HG02973 (cell line): ENCODE measurements at regions not wholly inside any gene's neighbourhood (a gene's known extent, or its start where the extent isn't known, plus 50 kb on each side); places are given as distances from the start of the nearest gene placed in this dataset.

Experiments used
- ATAC-seq: cut with Tn5 transposase; IDR thresholded peaks from one replicate; pipeline ENCODE4 v1.9.1; 2021; ENCODE audit warnings: moderate library complexity; ENCODE audit not compliant: unreplicated experiment

DNA sequence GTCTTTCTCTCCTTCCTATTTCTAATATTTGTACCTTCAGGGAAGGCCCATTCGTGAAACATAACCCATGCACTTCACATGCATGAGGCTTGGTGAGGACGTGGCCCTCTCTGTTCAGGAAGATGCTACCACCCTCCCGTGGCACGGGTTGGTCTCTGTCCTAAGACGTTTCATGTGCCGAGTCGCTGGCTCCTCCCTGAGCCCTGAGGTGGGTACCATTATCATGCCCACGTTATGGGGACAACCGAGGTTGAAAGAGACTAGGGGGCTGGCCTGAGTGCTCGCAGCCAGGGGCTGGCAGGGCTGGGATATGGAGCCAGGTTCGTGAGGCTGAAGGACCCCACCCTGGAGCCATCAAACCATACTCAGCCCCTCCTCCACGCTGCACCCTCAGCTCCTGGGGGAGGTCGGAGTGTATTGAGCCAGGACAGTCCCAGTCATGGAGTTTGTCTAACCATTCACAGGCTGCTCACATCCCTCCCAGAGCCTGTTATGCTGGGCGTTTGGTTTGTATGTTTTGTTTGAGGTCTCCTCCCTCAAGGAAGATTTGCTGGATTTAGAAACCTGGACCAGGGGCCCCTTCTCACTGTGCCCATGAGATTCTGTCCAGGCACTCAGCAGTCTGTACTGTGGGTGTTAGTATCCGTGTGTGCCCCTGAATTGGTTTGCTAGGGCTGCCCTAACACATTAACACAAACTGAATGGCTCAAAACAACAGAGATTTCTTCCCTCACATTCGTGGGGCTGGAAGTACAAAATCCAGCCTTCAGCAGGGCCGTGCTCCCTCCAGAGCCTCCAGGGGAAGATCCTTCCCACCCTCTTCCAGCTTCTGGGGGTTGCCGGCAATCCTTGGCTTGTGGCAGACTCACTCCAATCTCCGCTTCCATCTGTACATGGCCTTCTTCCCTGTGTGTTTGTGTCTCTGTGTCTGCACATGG, 88.3 kb downstream of the ANKRD60 start:
- ATAC-seq, result no peak

DNA sequence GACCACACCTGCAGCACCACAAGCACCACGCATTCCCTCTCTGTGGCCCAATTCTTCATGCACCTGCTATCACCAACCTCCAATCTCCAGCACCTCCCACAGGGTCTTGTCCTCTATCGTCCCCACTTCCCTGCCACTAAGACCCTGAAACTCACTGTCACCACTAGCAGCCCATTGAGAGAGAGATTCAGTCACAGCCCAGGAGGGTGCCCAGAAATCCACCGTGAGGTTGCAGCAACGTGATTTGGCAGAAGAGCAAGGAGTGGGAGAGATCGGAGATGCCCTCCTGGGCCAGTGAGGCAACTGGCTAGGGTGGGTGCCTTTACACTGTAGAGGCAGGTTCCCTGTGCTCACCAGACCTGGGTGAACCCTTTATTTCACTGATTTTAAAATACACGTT, 90.1 kb downstream of the ANKRD60 start:
- ATAC-seq, result no peak

DNA sequence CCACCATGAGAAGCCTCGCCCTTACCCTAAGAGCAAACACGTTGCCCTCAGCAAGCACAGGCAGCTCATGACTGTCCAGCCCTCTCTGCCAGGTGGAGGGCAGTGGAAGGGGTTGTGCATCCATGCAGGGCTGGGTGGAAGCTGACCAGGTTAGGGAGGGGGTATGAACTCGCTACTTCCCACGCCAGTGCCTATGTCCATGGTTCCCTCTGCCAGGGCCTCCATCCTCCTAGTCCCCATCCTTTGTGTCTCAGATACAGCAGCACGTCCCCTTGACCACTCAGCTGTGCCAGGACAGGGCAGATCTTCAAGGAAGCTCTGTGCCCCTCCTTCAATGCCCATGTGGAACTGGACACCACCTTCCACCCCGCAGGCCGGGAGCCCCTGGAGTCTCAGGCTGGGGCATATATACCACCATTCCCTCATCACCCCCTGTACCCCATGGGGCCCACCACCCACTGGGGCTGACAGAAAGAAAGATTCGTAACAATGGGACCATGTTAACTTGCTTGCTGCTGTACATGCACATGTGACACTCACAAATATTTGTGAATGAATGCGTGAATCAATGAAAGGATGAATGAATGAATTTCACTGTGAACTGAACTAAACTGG, 90.7 kb downstream of the ANKRD60 start:
- ATAC-seq, result no peak

DNA sequence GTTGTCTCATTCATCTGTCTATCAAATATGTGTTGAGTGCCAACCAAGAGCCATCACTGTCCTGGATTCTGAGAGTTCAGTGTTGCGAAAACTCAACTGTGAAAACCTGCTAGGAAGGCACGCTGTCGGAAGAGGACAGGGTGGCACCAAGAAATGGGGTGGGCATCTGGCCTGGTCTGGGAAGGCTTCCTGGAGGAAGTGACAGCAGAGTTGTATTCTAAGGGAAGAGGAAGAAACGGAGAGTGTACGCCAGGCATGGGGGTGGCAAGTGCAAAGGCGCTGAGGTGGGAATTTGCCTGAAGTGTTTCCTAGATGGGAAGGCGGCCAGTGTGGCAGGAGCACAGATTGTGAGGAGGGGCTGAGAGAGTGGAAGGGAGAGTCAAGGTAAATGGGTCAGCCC, 91.2 kb downstream of the ANKRD60 start:
- no peak for ATAC-seq

DNA sequence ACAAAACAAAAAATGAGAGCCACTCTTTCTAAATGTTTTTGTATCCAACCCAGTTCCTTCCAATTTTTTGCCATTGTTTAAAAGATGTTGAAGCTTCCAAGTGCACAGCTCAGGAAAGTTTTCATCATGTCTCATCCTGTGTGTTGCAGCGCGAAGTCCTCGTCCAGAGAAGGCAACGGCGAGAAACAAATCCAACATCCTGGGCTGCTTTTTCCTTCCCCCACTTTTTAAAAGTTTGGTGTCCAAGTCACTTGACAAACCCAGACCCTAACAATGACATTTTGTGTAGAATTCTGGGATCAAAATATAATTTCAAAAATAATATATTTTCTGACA, 92.3 kb downstream of the ANKRD60 start:
- ATAC-seq, result no peak

DNA sequence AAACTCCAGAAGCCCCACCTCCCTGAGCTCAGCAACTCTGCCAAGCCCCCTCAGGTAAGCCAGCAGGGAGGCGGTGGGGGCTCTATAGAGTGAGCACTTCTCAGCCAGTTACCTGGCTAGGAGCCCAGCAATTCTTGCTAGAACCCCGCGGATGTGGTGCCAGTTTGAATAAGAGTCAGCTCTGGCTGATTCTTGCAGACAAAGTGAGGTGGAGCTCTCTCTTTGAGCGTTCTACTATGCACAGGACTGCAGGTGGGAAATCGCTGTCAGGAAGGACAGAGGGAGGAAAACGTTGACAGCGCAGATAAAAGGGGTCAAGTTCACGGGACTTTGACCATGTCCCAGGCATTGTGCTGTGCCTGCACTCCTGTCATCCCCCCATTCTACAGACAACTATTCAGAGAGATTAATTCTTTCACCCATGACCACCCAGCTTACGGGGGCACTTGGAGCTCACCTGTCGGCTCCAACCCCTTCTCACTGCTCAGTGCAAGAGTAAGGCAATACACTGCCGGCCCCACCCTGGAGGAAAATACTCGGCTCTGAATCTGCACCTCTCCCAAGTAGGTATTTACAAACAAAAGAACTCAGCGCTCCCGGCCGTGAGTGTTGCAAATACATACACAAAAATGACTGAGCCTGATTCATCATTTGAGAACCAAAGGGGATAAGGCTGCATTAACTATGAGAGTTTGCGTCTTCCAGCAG, 92.9 kb downstream of the ANKRD60 start:
- no peak for ATAC-seq

DNA sequence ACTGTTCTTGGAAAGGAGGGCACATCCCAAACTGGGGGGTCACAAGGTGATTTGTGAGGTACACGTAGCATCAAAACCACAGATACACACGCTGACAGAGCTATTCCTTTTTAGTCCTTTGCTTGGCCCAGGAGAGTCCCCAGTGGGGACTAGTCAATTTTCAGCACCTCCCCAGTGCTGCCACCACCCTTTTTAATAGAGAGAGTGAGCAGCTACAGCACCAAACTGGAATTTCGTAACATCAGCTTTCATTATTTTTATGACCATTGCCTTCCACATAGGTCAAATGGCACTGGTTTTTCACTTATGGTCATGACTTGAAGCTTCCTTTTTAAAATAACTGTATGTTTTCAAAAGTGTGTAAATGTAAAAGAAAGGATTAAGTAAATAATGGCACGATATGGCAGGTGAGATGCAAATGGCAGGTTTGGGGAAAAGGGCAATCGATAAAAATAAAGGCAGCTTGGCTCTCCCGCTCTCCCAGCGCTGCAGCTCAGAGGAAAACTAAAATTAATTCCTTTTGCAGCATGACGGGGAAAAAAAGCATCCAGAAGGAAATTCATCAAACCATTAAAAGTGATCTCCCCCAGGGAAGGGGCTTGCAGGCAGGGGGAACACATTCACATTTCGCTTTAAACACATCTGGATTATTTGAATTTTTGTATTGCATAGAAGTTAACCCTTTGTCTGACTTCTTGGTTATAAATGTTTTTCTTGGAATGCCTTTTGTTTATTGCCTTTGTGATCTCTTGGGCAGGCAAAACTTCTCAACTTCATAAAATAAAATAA, 95.2 kb downstream of the ANKRD60 start:
- no peak for ATAC-seq

DNA sequence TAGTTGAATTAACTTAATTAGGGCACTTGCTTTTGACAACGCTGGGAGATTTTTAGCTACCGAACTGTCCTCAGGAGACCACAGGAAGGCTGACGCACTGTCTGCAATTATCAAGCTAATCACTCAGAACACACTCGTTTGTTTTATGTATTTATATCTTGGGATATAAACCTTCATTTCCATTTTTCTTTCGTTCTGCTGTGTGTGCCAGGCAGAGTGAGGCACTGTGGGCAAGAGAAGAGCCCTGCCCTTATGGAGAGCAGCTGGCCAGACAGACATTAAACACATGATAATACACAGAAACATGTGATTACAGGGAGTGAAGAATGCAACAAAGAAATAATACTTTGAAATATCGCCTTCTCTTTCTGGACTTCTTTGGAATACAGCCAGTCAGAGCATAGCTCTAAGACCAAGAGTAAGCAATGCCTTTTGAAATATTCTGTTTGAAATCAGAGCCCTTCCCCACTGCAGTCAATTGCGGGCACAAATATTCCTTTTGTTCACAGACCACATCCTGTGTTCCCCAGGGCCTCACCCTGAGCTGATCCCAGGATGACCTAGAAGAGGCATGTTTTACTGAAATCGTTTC, 96.8 kb downstream of the ANKRD60 start:
- no peak for ATAC-seq

DNA sequence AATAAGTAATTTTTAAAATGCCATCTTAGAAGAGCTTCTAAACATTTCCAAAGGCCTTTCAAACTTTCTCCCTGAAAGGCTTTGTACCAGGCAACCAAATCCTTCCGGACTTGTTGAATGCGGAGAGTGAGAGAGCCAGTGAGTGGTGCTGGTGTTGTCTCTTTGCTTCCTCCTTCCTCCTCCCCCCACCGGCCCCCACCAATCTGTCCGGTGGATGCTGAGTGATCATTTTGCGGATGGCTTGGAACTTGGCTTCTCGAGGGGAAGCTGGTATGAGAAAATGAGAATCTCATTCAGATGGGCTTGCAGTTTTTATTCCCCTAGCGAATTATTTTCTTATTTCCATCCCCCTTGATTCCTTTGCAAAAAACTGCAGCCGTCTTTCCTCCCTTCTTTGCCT, 97.3 kb downstream of the ANKRD60 start:
- no peak for ATAC-seq

DNA sequence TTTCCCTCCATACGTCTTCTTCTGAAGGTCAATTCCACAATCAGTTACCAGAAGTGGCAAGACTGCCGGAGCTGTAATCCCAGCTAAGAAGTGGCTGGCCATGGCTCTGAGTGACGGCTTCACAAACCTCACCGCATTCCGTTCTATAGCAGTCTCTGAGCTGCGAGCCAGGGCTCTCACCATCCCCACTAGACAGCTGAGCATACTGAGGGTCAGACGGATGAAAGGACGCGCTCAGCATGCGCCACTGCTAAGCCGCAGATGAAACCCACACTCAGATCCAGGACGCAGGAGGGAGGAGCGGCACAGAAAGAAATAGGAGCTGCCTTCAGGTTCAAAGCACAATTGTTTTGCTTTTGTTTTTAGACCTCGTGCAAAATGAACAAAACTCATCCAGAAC, 97.9 kb downstream of the ANKRD60 start:
- ATAC-seq, result no peak

DNA sequence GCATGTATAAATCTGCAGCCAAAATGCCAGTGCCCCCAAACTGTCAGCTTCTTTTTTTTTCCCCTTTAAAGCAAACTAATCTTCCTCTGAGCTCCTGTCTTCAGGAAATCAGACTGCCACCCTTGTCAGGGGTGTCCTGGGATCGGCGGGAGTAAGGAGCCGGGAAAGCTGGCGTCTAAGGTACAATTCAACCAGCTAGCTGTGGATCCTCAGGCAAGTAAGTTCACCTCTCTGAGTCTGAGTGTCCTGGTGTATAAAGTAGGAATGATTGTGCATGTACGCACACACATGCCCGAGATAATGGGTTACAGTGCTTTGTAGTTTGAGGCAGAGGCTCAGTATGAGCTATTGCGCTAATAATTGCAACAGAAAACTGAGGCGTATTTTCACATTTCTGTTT, 98.3 kb downstream of the ANKRD60 start:
- ATAC-seq, result no peak

DNA sequence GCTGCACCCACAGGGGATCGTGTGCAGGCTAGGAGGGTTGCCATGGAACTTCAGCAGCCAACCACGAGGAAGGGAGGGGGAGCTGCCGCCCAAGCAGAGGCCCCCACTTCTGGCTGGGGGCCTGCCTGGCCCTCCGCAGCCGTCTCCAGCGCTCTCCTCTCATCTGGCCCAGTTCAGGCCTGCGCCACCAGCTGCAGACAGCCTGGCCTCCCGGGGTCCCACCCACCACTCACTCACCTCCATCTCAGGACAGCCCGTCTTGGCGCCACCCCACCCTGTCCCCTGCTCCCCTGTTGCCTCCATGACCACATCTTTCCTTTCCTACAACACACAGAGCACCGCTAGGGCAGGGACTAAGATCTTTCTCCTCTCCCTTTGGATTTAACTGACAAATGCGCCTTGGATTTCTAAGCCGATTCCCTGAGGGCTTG, 98.7 kb downstream of the ANKRD60 start:
- no peak for ATAC-seq

DNA sequence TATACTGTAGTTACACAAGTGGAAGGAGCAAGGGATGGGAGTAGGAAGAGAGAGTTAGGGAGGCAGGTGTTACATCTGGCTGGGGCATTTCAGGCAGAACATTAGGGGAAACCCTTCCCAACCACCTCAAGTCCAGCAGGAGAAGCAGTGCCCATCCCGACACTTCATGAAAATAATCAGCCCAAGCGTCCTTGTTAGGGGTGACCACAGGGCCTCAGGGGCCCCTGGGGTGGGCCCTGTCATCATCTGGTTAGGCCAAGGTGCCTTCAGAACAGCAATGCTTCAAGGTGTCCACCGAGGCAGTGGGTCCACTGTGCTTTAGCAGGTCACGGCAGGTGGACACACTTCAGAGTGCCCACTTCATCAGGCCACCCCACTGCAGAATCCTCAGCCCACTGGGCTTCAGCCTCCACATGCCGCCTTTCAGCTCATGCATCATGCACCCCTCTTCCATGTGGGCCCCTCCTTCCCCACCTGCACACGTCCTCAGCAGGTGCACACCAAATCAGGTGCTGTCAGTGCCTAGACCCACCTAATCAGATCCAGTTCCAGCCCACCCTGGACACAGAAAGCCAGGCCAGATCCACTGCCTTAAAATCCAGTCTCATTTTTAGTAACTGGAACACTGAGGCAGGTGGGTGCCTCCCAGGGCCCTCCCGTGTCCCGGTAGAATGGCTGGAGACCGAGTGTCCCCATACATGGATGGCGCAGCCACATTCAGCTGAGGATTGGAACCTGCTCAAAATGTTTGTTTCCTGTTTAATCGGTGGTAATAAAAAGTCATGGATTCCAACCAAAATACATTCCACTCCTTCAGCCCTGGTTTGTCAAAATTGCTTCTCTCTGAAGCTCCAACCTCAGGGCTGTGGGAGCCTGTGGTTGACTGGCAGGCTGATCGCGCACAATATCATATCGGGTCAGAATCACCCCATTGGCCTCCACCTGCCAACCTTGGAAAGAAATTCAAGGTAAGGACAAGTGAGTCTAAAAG, 99.5 kb downstream of the ANKRD60 start:
- ATAC-seq, result no peak

DNA sequence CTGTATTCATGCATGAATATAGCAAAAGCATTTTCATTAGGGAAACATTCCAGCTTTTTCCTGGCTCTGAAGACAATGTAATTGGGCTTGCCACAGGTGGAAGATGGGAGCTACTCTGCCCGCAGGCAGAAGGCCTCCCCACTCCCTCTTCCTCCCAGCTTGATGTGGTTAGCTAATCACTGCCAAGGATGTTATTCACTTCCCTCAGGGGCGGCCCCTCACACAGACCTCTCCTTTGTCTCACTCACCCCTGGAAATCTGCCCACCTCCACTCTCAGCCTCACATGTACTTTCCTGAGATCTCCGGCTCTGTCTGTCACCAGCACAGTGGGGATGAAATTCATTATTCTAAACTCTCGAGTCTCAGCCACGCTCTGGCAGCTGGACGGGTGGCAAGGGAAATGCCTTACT, 100.7 kb downstream of the ANKRD60 start:
- no peak for ATAC-seq

DNA sequence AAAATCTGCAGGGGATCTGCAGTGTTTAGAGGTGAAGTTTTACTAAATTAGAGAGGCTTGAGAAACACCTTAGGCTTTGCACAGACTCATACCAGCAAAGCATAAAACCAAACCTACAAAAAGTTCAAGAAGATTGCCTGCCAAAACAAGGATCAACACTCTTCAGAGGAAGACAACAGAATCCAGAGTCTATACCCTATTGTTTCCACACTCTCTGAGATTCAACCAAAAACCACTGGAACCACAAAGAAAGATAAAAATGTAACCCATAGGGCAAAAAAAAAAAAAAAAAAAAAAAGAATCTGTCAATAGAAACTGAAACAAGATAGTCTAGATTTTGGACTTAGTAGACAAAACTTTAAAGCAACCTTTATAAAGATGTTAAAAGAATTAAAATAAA, 102.7 kb downstream of the ANKRD60 start:
- ATAC-seq, result no peak

DNA sequence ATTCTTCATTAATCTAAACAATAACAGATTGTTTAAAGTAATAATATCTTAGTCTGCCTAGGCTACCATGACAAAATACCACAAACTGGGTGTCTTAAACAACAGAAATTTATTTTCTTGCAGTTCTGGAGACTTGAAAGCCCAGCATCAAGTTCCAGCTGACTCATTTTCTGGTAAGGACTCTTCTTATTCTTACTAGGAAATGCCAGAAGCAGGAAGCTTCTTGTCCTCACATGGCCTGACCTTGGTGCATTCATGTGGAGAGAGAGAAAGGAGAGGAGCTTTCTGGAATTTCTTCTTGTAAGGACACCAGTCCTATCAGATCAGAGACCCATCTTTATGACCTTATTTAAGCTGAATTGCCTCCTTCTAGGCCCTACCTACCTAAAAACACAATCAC, 110.5 kb downstream of the ANKRD60 start:
- ATAC-seq, result no peak

DNA sequence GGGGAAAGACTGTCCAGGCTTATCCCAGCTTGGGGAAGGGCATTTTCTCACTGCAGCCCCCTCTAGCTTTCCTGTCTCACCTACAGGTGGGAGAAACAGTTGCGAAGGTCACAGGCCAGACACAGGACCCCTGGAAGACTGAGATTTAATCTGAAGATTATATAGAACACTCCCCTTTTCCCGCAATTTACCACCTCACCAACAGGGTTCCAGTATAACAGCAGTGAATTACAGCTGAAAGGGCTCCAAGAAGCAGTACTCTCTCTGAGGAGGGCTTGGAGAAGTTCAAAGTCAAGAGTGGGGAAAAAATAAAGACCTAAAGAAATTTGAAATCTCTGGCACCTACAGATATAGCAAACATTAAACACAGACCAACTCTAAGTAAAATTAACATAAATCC, 111.9 kb downstream of the ANKRD60 start:
- ATAC-seq, result no peak

DNA sequence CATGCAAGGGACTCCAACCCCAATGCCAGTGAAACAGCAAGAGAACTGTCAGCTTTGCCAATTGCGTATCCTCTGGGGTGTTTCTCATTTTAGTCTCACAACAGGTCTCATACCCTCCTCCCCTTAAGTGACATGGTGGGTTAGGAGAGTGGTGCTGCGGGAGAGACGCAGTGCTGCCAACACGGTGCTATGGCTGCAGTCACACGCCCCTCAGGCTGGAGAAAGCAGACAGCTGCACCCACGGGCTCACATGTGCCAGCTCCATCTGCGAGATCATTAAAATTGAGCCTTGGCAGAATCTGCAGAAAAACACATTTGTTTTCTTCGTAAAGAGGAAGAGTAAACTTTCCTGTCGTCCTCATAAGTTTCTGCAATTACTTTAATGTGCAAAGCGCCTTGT, 114.7 kb downstream of the ANKRD60 start:
- no peak for ATAC-seq

DNA sequence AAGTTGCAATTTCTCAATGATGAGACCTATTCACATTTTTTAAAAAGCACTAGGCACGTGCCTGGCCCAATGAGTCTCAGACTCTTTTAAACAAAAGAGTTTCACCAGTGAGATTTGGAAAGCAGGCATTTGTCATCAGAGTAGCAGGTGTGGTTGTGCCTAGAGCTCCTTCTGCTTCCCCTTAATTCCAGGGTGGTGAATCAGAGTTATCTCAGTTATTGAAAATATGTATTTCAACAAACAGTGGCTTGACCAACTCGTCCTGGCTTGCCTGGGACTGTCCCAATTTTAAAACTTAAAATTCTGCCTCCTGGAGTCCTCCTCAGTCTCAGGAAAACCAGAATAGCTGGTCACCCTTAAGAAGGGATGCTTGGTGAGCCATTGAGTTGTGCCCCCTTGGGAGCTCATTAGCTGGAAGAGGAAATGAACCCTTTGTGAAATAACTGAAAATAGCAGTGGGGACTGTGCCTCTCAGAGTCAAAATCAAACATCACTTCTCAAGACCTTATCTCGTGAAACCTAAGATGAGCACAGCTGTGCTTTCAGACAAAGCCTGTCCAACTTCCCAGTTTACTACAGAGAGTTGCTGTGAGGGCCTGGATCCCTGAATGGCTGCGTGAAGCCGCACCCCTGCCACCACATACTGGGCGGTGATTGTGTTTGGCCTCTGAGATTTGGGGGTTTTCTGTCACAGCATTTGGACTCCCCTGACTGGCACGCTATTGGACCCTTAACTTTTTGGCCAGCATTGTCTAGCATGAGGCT, 116.3 kb downstream of the ANKRD60 start:
- no peak for ATAC-seq
